ENCODE measurements at regions not wholly inside any gene's neighbourhood (a gene's known extent, or its start where the extent isn't known, plus 50 kb on each side); places are given as distances from the start of the nearest gene placed in this dataset.

GRCh38 chr6:144855375-144855774, 570.2 kb downstream of the UTRN start:
- DNase-seq: no peak

GRCh38 chr6:144855812-144856531, 570.8 kb downstream of the UTRN start:
- no peak for DNase-seq

- no peak for DNase-seq
Observed at GRCh38 chr6:144856622-144857021, 571.5 kb downstream of the UTRN start.

DNA sequence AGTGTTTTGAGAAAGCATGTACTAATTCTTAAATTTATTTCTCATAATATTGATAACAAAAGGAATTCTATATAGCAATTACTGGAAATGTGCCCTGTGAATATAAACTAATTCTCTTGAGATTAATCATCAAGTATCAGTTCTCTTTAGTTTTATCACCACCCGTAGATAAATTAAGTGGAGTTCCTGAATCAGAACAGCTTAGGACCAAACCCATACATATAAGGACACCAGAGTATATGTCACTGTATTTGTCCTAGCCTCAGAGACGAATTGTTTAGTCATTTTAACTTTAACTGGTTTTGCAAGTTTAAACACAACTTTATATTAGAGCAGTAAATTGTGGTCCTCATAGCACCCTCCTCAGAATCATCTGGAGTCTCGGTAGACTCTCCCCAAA, 572.0 kb downstream of the UTRN start:
- no peak for DNase-seq

- DNase-seq: no peak
Observed at GRCh38 chr6:144862769-144863168, 577.6 kb downstream of the UTRN start.

- no peak for DNase-seq
Observed at GRCh38 chr6:144867761-144868160, 582.6 kb downstream of the UTRN start.

DNA sequence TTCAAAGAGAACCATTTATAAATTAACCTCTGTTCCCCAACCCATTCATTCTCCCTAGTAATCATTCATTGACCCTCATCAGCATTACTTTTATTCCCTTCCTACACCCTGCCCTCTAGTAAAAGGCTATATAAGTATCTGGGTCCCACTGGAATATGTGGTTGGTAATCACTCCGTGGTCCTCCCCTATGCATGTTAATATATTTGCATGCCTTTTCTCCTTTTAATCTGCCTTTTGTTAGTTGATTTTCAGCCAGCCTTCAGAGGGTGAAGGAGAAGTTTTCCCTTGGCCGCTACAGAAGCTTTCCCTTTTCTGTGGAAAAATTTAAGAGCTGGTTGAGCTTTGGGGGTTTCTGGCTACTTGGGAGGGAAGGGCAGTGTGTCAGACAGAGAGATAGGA, 585.6 kb downstream of the UTRN start:
- DNase-seq: no peak

GRCh38 chr6:144873623-144874378, 588.7 kb downstream of the UTRN start:
- no peak for DNase-seq

- no peak for DNase-seq
Observed at GRCh38 chr6:144876689-144877088, 591.6 kb downstream of the UTRN start.

DNA sequence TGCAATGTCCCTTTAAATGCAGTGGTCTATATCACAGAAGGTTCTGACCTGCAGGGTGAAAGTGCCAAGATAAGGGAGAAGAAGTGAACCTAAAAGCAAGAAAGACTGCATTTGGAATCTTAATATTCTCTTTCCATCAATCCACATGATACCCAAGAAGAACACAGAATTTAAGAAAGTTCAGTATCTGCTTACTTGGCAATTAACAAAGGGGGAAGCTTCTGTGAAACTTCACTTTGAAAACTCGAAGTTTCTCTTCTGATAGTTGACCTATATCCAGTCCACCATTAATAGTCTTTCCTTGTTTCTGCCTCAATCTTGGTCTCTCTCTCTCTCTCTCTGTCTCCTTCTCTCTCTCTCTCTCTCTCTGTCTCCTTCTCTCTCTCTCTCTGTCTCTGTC, 592.0 kb downstream of the UTRN start:
- DNase-seq: no peak

DNA sequence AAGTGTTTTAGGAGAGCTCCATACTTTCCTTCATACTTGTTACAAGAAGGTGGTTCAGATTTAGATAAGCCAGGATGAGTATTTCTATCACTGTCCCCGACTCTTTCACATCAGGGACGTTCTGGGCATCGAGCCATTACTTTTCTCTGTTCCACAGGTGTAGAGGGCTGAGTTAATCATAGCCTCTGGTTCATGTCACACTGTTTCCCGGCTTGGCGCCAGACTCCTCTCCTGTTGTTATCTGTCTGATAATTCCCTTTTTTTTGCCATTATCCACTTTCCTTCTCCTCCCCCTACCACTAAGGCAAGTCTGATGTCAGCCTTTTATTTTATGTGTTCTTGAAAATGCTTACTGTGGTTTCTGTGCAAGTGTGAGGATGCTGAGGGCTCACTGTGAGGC, 593.4 kb downstream of the UTRN start:
- no peak for DNase-seq

- no peak for DNase-seq
Observed at GRCh38 chr6:144879436-144879835, 594.3 kb downstream of the UTRN start.

DNA sequence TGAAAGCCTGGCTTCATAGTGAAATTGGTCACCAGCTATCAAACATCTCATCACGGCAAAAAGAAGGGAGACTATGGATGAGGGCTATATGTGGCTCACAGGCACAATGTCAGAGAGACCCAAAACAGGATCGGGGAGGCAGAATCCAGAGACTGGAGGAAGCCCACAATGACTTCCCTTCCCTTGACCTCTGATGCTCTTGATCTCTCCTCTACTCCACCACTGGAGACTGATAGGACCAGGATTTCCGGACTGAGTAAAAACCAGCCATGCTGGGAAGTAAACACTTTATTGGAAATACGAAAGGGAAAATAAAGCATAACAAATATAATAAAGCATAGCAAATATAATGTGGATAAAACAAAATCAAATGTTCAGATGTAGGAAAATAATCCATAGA, 597.3 kb downstream of the UTRN start:
- no peak for DNase-seq

GRCh38 chr6:144883915-144884314, 598.8 kb downstream of the UTRN start:
- no peak for DNase-seq

DNA sequence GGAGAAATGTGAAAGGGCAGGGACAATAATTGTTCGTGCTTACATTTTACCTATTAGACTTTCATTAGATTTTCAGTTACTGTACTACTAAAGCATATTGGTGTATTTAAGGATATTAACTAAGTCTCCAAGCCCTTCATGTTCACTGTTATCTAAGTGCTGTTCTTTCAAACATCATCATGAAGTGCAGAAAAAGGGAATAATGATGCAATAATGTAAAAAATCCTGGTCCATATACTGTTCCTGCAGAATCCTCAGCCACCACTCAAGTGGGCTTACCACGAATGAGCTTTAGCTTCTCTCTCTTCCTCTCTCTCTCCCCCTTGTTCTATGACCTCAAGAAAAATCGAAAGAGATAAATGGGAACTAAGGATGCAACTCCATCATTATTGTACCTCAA, 600.7 kb downstream of the UTRN start:
- no peak for DNase-seq

GRCh38 chr6:144886682-144887081, 601.5 kb downstream of the UTRN start:
- no peak for DNase-seq

- DNase-seq: no peak
Observed at GRCh38 chr6:144888621-144889020, 603.5 kb downstream of the UTRN start.

DNA sequence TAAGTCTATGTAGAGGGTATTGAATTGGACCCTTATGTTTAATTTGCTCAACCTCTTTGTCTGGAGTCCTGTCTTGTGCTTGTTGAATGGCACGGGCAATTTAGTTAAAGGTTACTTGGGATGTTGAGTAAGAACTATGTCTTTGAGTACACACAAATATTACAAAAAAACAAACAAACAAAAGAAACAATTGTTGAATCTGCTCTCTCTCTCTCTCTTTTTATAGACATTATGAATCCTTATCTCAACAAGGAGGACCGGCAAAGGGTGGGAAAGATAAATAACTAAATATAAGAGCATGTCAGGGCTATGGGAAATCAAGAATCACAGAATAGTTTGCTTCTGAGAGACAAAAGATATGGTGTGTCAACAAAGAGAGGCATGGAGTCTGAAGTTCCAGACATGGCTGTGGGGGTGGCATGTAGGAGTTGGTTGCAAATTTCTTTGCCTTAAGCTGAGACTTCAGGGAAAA, 608.6 kb downstream of the UTRN start:
- DNase-seq: no peak

GRCh38 chr6:144894240-144894639, 609.1 kb downstream of the UTRN start:
- DNase-seq: no peak

DNA sequence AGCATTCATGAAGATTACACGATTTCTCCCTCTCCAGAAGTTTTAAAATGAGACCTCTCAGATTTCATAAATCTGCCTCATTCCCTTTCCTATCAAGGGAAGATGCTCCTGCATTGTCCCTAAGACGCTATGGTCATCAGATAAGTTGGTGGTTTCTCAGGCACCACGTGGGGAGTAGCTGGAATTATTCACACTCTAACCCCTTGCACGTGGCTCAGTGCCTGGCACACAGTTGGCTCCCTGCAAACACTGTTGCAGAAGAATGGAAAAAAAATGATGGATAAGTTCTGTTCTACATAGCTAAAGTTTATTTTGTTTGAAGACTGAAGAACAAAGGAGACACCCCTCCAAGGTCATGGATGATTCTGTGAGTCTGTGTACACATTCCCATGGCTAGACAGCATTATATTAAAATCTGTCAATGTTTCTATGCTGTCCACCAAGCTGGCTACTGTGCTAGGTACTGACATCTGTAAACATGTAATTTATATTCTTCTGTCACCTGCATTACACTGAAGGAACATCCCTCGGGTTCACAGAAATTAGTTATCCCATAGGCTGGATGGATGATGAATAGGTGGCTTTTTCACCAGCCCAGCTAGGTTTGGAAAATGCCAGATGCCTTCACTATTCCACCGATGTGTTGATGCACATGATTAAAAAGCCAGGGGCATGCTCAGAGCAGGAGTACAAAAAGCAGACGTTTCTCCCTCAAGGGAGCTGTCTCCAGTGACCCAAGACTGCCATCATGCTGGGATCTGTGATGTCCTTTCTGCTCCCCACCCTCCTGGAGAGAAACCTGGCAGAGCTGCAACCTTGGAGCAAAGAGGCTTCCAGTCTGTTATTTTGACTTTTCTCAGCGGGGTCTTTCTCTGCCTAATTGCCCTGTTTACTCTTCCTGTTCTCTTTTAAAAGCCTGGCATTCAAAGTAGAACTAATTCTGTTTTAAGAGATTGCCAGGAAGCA, 610.5 kb downstream of the UTRN start:
- DNase-seq: no peak

DNA sequence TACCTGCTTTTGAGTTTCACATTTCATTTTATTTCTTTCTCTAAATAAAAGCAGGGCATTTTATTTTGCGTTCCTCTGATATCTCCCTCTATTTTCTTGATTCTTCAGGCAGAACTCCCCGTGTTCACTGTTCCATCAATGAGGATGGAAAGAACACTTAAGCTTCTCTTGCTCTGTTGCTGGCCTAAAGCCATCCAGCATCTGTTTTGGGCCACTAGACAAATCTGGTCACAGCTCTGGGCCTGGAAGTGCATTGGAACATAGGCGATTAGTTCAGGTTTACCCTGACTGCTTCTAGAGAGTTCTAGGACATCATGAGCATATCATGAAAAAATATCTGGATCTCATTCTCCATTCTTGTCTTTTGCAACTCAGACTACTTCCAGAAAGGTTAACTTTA, 611.2 kb downstream of the UTRN start:
- no peak for DNase-seq

DNA sequence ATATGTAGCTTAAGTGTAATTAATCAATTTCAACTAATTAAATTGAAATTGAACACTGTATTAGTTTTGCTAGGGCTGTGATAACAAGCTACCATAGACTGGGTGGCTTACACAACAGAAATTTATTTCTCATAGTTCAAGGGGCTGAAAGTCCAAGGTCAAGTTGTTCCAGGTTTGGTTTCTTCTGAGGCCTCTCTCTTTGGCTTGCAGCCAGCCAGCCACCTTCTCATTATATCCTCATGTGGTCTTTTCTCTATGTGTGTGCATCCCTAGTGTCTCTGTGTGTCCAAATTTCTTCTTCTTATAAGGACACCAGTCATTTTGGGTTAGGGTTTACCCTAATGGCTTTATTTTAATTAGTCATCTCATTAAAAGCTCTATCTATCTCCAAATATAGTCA, 611.7 kb downstream of the UTRN start:
- no peak for DNase-seq

DNA sequence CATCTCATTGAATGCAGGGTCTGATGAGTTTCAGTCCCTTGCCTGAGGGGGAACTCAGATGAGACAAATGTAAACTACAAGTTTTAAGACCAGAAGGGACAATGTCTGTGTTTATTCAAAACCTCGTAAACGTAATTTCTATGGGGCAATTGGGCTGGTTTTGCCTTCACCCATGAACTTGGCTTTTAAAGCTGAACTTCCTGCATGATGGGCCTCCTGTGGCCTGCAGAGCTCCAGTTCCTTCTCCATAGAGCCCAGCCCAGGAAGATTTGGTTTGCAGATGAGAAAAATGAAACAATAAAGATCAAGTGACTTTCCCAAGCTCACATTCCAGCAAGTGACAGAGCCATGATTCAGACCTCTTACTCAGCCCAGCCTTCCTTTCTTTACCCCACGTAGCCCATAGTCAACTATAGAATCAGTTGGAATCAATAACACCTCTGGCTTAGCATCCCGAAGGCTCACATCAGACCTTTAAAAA, 612.3 kb downstream of the UTRN start:
- DNase-seq: no peak

Data from stimulated activated CD4-positive, alpha-beta T cell treated with anti-CD3 and anti-CD28 coated beads, Interleukin-1b, Interleukin-23, amount 100 ng/mL, for 48 hours (primary cell).